Colonic mucosa (tissue), 4 donors: ENCODE measurements at regions not wholly inside any gene's neighbourhood (a gene's known extent, or its start where the extent isn't known, plus 50 kb on each side); places are given as distances from the start of the nearest gene placed in this dataset.

ENCODE experiments used
- DNase-seq: peaks from one replicate; pipeline ENCODE4 v3.0.0-alpha.2; 2020
- H3K27ac ChIP-seq: fragments of 200-600 bp; one replicate; pipeline ENCODE4 v1.8.0; 2021
- H3K27me3 ChIP-seq: fragments of 200-600 bp; one replicate; pipeline ENCODE4 v1.8.0; 2021
- H3K36me3 ChIP-seq: fragments of 200-600 bp; one replicate; pipeline ENCODE4 v1.8.0; 2021
- H3K4me1 ChIP-seq: fragments of 200-600 bp; one replicate; pipeline ENCODE4 v1.8.0; 2021; ENCODE audit warnings: mild to moderate bottlenecking
- H3K4me3 ChIP-seq: fragments of 200-600 bp; one replicate; pipeline ENCODE4 v1.8.0; 2021
- H3K9ac ChIP-seq, 2 donors: one replicate each; pipeline ENCODE4 v1.7.0; 2013; ENCODE audit warnings: control low read depth in 2 of 2, low read depth in 2 of 2, low read length in 2 of 2
- H3K9me3 ChIP-seq: fragments of 200-600 bp; one replicate; pipeline ENCODE4 v1.8.0; 2021
- intact Hi-C: fragments of 100-400 bp; cut with DNase I; formaldehyde crosslinking; loops from one replicate; pipeline ENCODE4 v1.14.1; 2022
- TF ChIP-seq, protein P1 (sequence below): fragments of 200-600 bp; IDR thresholded peaks from one replicate; pipeline ENCODE4 v1.8.0; 2022; ENCODE audit warnings: antibody characterized with exemption, mild to moderate bottlenecking
- donor health status: healthy.
- donor health status: DM: no; HTN: no; CAD: no.
- donor health status: DM: no; HTN: no; CAD: no.

DNA sequence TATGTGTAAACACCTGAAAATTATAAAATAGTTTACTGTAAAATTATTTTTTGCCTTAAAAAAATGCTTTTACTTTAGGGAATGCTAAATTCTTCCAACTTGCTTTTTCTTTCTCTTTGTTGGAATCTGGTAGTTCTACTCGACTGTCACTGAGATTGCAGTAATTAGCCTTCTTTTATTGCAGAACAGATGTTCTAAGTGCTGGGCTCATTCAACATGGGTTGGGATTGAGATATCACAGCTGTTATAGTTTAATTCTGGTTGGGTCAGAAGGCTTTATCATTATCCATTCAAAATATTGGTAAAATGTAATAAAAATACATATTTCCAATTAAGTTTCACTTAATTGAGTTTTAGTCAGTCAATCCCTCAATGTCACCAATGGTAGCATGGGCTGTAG lies 686.7 kb downstream of the CDH18 start:
- TF ChIP-seq, protein P1, sequence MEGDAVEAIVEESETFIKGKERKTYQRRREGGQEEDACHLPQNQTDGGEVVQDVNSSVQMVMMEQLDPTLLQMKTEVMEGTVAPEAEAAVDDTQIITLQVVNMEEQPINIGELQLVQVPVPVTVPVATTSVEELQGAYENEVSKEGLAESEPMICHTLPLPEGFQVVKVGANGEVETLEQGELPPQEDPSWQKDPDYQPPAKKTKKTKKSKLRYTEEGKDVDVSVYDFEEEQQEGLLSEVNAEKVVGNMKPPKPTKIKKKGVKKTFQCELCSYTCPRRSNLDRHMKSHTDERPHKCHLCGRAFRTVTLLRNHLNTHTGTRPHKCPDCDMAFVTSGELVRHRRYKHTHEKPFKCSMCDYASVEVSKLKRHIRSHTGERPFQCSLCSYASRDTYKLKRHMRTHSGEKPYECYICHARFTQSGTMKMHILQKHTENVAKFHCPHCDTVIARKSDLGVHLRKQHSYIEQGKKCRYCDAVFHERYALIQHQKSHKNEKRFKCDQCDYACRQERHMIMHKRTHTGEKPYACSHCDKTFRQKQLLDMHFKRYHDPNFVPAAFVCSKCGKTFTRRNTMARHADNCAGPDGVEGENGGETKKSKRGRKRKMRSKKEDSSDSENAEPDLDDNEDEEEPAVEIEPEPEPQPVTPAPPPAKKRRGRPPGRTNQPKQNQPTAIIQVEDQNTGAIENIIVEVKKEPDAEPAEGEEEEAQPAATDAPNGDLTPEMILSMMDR: no peak

DNA sequence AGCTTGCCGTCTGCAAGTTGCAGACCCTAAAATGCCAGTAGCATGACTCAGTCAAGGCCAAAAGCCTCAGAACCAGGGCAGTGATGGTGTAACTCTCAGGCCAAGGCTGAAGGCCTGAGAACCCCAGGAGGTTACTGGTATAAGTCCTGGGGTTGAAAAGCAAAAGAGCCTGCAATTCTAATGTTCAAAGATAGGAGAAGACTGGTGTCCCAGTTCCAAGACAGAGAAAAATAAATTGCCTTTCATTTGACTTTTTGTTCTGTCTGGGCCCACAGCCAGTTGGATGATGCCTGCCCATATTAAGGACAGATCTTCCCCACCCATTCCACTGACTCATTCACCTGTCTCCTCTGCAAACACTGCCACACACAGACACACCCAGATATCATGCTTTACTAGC lies 673.2 kb downstream of the CDH18 start:
- no peaks in the 10 kb centered on the region for H3K4me1 ChIP-seq
- H3K27me3 ChIP-seq: no peaks in the 10 kb centered on the region
- no peak overlapping the region for H3K4me3 ChIP-seq
- no peaks in the 10 kb centered on the region for H3K36me3 ChIP-seq
- TF ChIP-seq, protein P1: no peak
- no peak overlapping the region for H3K9ac ChIP-seq
- H3K27ac ChIP-seq: no peak overlapping the region
- no peaks in the 10 kb centered on the region for H3K9me3 ChIP-seq
- DNase-seq: no peak
- intact Hi-C loops: no loop called here

More for the DNA sequence above, 686.7 kb downstream of the CDH18 start:
- H3K36me3 ChIP-seq: no peaks in the 10 kb centered on the region
- DNase-seq: no peak
- H3K9me3 ChIP-seq: no peaks in the 10 kb centered on the region
- no peaks in the 10 kb centered on the region for H3K4me1 ChIP-seq
- no peak overlapping the region for H3K27ac ChIP-seq
- H3K9ac ChIP-seq: no peak overlapping the region
- no peaks in the 10 kb centered on the region for H3K27me3 ChIP-seq
- intact Hi-C loops: no loop called here
- no peak overlapping the region for H3K4me3 ChIP-seq

DNA sequence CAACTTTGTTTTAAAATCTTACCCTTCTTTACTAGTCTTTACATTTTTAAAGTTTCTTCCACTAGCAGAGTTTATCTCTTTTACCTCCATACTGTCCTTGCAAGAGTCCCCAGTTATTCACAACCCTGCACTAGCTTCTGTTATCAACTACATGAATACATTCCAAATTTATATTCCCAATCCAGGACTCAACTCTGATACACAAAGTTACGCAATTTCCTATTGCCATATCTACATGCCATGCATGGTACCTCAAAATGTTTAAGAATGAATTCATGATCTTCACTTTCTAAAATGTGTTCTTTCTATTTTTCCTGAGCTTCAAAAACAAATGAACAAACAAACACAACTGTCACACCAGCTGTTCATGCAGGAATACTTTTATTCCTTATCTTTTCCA lies 668.7 kb downstream of the CDH18 start:
- no peak overlapping the region for H3K4me3 ChIP-seq
- no peaks in the 10 kb centered on the region for H3K27me3 ChIP-seq
- no peaks in the 10 kb centered on the region for H3K4me1 ChIP-seq
- no peaks in the 10 kb centered on the region for H3K36me3 ChIP-seq
- H3K27ac ChIP-seq: no peak overlapping the region
- intact Hi-C loops: no loop called here
- no peak overlapping the region for H3K9ac ChIP-seq
- no peaks in the 10 kb centered on the region for H3K9me3 ChIP-seq
- TF ChIP-seq, protein P1: no peak
- no peak for DNase-seq

DNA sequence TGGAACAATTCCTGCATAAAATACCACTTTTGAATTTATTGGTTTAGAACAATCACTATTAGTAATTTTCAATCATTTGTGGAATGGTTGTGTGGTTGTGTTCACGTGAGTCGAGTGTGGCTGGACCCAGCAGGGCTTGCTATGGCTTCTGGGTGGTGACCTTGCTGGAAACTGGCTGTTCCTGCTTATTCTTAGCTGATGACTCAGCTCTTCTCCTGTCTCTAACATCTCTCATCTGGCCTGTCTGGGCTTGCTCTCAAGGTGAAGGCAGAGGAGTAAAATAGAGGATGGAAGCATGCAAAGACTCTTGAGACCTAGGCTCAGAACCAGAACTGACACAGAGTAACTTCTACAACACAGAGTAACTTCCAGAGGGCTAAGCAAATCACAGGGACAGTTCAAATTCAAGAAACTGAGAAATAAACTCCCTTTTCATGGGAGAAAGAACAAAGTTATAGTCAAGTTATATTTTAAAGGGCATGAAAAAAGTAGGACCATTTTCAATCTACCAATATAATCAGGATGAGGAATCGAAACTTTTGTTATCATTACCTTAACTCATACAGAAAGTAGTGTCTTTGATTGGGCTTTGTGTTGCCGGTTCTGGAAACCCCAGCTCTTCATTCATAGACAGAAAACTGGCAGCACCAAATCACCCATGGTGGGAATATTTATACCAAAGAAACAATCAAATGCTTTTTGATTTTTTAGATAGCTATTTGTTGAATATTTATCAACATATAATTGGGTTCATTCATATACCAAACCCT lies 665.1 kb downstream of the CDH18 start:
- no peak for DNase-seq
- H3K9ac ChIP-seq: no peak overlapping the region
- TF ChIP-seq, protein P1: no peak
- H3K27ac ChIP-seq: no peak overlapping the region
- no peaks in the 10 kb centered on the region for H3K9me3 ChIP-seq
- H3K4me3 ChIP-seq: no peak overlapping the region
- no peaks in the 10 kb centered on the region for H3K27me3 ChIP-seq
- no peaks in the 10 kb centered on the region for H3K4me1 ChIP-seq
- H3K36me3 ChIP-seq: no peaks in the 10 kb centered on the region
- intact Hi-C loops: no loop called here

DNA sequence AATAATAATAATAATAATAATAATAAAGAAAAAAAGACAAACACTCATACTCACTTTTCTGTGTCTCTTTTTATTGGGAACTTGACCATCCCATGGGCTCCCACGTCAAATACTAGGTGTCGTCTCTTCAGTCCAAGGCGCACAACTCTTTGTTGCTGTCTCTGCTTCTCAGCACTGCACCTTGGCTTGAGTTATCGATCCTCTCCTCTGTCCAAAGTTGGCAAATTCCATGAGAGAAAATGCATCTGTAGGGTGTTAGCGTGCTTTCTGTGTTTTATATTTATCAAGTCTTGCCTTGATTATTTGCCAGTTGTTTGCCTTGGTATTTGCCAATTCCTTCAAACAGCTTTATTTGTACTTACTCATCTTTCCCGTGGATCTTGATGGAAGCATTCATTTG lies 653.7 kb downstream of the CDH18 start:
- no peak for DNase-seq
- H3K9me3 ChIP-seq: no peaks in the 10 kb centered on the region
- H3K9ac ChIP-seq: no peak overlapping the region
- H3K4me1 ChIP-seq: no peaks in the 10 kb centered on the region
- TF ChIP-seq, protein P1: no peak
- no peak overlapping the region for H3K4me3 ChIP-seq
- no peaks in the 10 kb centered on the region for H3K27me3 ChIP-seq
- H3K36me3 ChIP-seq: no peaks in the 10 kb centered on the region
- no peak overlapping the region for H3K27ac ChIP-seq
- intact Hi-C loops: no loop called here
